Renal cortex interstitium (tissue), 11 donors: ENCODE measurements at regions not wholly inside any gene's neighbourhood (a gene's known extent, or its start where the extent isn't known, plus 50 kb on each side); places are given as distances from the start of the nearest gene placed in this dataset.
"Not testable (repeated sequence)": the region's sequence is repeated elsewhere in the genome, so short reads cannot be mapped to it uniquely, and the experiment has no call there.

Experiments used
- DNase-seq, 11 donors: peaks; one replicate each; pipeline ENCODE4 v3.0.0-alpha.2; 2013; ENCODE audit warnings: low read depth in 9 of 11, low spot score in 4 of 11; ENCODE audit errors: extremely low read depth in 1 of 11

DNA sequence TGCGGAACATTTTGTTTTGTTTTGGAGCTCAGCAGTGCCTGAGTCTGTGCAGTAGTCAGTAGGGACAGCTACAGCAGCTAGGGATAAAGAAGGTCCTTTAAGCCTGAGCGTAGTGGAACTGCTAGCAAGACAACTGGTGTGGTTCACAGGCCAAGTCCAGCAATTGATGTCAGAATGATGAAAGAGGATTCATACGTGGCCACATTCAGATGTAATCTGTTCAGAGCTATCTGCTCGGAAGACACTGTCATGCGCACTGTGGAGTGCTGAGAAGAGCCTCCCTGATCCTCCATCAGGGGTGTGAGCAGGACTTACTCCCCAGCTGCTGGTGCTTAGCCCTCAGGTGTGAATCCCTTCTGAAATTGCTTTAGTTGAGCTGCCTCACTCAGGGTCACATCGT is 79.6 kb upstream of the ANKRD1 start:
- DNase-seq = no peak

DNA sequence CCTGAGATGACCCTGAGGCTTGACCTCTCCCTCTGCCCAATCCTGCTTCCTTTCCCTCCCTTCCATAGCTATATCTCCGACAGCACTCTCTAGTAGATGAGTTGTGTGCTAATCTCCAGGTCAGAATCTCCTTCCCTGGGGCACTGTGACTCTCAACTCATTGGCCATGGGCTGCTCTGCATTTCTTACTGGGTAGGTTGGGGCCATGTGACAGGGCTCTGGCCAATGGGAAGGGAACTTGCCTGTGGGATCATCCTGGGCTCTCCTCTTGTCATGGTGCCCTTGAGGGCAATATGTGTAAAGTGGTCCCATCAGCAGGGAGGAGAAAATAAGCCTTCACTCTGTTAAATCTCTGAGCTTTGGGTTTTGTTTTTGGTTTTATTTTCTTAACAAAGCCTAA is 80.1 kb upstream of the ANKRD1 start:
- DNase-seq = no peak

GRCh38 chr10:91002656-91003055 is 81.8 kb upstream of the ANKRD1 start:
- no peak for DNase-seq

DNA sequence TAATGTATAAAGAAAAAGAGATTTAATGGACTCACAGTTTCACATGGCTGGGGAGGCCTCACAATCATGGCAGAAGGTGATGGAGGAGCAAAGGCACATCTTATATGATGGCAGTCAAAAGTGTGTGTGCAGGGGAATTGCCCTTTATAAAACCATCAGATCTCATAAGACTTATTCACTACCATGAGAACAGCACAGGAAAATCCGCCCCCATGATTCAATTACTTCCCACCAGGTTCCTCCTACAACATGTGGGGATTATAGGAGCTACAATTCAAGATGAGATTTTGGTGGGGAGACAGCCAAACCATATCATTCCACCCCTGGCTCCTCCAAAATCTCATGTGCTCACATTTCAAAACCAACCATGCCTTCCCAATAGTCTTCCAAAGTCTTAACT is 82.5 kb upstream of the ANKRD1 start:
- DNase-seq = not testable (repeated sequence)

DNA sequence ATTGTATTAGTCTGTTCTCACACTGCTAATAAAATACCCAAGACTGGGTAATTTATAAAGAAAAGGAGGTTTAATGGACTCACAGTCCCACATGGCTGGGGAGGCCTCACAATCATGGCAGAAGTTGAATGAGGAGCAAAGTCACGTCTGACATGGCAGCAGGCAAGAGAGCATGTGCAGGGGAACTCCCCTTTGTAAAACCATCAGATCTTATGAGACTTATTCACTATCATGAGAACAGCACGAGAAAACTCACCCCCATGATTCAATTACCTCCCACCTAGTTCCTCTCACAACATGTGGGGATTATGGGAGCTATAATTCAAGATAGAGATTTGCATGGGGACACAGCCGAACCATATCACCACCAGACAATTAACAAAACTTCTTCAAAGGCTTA is 84.4 kb upstream of the ANKRD1 start:
- not testable (repeated sequence) for DNase-seq

- peak; percentile 40 to 69 (median 54) for DNase-seq
Measured at GRCh38 chr10:91006001-91006751, 85.3 kb upstream of the ANKRD1 start.

DNA sequence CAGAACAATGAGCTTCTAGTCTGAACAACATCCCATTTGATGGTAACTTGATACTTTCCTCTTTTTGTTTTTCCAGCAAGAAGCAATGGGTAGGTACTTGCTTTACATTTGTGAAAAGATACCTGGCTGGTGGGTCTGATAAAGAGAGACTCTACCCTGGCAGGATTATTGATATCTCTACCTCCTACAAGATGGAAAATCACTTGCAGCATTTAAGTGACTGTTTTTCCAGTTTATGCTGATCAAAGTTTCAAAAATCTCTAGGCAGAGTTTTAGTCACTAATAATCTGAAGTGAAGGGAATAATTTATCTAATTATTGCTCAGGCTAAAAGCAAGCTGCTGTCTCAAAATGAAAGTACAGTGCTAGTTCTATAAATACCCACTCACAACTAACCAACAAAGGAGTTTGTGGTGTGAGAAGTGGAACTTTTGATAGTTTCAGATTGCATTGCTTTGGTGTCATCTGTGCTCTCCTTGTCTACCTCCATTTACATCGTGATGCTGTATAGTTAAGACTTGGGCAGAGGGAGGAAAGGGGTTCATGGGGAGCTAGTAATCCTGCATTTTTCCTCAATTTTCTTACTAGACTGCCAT is 86.0 kb upstream of the ANKRD1 start:
- no peak for DNase-seq

DNA sequence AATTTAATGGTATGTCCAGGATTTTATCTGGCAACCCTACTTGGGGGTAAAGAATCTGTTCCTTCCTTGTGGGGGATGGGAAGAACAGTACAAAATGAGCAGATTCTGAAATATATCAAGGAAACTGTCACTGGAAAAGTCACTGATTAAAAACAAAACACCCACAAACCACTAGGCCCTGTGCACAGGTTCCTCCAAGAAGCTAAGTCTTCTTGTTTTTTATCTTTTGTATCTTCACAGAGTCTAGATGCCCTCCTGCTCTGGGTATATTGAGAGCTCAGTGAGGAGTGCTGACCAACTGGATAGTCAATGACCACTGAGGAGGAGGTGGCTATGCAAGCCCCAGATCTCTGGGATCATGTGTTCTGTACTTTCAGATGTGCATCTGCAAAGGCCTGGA is 86.8 kb upstream of the ANKRD1 start:
- DNase-seq = no peak

DNA sequence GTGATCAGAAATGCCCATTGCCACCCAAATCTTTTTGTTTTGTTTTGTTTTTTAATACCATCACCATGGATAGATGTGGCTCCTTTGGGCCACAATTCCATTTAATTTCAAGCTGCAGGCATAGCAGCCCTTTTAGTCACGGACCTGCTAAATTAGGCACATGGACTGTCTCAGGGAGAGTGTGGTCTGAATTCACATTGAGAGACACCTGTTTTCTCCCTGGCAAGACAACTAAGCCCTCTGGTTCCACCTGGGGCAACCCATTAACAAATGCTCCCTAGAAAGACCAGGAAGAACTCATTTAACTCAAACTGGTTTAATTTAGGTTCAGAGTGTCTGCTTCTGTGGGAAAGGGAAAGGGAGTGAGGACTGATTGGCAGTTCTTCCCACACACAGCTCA is 88.2 kb upstream of the ANKRD1 start:
- no peak for DNase-seq

- DNase-seq = no peak
Measured at GRCh38 chr10:91010952-91011351, 90.1 kb upstream of the ANKRD1 start.

GRCh38 chr10:91012502-91012901 is 91.6 kb upstream of the ANKRD1 start:
- no peak for DNase-seq

DNA sequence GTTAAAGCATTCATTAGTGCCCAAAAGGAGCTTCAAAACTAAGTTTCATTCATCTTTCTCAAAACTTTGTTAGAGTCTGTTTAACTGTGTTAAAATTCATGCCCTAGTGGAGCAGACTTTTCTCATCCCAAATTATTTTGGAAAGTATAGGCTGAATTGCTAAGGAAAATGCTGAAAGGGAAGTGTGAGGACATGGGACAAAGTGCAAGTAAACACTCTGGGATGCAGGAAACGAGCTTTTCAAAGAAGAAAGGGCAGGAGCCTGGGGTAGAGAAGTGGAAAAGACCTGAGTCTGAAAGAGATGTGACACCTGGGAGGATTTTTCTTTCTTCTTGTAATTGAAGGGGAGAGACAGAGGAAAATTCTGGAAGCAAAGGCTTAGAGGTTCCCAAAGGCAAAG is 93.1 kb upstream of the ANKRD1 start:
- no peak for DNase-seq

- DNase-seq = no peak
Measured at GRCh38 chr10:91017198-91017597, 96.3 kb upstream of the ANKRD1 start.

DNA sequence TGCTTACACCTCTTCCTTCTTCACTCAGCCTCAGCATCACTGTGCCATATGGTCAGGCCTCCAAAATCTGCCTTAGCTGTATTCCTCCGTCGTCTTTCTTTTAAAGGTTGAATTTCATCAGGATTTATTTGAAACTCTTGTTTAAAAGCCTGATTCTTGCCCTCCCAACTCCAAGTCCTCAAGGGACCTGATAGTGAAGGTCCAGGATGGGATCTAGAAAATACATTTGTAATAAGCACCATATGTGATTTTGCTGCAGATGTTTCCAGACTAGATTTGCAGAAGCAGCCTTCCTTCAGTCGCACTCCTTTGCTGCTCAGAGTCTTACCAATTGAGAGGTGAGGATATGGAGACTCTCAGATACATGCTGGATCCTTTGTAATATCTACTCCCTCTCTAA is 101.0 kb upstream of the ANKRD1 start:
- DNase-seq = no peak

- no peak for DNase-seq
Measured at GRCh38 chr10:91022390-91022789, 101.5 kb upstream of the ANKRD1 start.

DNA sequence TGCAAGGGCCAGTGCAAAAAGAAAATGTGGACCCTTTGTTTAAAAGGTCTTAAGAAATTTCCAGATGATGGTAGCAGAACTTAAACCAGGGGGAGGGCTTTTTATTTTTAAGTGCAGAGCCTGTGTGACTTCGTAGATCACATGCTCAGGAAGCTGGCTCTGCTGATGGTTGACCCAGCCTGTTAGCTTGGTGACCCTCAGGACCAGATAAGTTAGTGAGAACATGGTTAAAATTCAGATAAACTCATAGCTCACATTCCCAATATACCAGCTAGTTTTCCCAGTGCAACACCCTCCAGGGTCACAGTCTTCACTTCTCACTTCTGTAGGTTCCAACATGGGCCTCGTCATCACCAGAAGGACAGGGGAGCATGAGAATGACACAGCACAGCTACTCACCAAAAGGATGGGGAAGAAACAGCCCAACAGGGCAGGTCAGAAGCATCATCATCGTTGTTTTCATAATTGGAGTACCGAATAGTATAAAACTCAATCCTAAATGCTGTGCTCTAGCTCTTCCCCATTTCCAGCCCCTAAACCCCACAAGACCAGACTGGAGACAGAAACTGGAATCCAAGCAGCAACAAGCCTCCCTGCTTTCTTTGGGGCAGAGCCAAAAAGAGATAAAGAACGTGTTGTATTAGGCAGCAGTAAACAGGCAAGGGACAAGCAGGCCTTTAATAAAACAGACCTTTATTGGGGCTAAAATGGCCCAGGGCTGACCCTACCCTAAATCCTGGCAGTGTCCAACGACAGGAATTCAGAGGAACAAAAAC is 102.2 kb upstream of the ANKRD1 start:
- peak in 5 of 11 donors; percentile 44 to 62 (median 51) for DNase-seq

DNA sequence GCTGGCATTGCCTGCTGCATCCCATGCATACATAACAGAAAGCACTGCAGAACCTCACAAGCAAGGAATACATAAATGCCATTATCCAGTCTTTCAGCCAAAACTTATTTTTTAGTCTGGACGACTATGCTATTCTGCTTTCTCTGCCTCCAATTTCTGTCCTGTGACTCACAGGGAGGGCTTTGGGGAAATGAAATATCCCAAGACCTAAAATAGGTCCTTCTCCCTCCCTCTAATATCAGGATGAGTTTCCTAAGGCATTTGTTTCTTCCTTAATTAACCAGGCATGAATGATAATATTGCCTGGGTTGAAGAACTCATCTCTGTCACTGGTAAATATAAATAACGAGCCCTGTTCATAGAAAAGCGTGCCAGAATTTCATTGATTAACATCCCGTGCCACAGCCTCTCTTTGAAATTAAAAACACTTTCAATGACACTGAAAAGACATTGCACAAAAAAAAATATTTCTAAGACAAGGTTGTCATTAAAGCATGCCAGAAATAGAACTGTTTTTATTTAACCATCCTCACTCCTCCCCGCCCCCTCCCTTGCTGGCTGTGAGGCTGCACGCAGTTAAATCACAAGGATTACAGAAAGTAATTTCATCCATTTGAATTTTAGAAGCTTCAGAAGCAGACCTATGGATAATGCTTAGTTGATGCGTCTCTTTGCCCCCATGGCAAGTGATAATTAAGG is 103.0 kb upstream of the ANKRD1 start:
- DNase-seq = no peak

- no peak for DNase-seq
Measured at GRCh38 chr10:91024541-91024940, 103.7 kb upstream of the ANKRD1 start.

- no peak for DNase-seq
Measured at GRCh38 chr10:91032611-91033206, 111.8 kb upstream of the ANKRD1 start.
